SU-DHL-6 (cell line): ENCODE measurements at regions not wholly inside any gene's neighbourhood (a gene's known extent, or its start where the extent isn't known, plus 50 kb on each side); places are given as distances from the start of the nearest gene placed in this dataset.

Experiments
- H2AFZ ChIP-seq: fragments of 200-600 bp; sonication (generic); 2 replicates; pipeline ENCODE4 v1.6.1; 2014; ENCODE audit warnings: low read depth, mild to moderate bottlenecking, moderate library complexity, mixed read lengths, antibody characterized with exemption, low read length; ENCODE audit not compliant: severe bottlenecking
- H3F3A ChIP-seq: fragments of 200-600 bp; shearing (Covaris generic); 2 replicates; pipeline ENCODE4 v1.6.0; 2016; ENCODE audit warnings: antibody characterized with exemption, mild to moderate bottlenecking; ENCODE audit not compliant: insufficient read depth
- H3K27ac ChIP-seq: fragments of 200-600 bp; sonication (generic); 2 replicates; pipeline ENCODE4 v1.5.1; 2016; ENCODE audit warnings: low read depth, mild to moderate bottlenecking, low read length, moderate library complexity, mixed read lengths
- H3K27me3 ChIP-seq: fragments of 200-600 bp; sonication (generic), shearing (Covaris generic); 2 replicates; pipeline ENCODE4 v1.6.0; 2014; ENCODE audit warnings: mild to moderate bottlenecking, low read length
- H3K36me3 ChIP-seq: fragments of 200-600 bp; sonication (generic); 2 replicates; pipeline ENCODE4 v1.6.1; 2014; ENCODE audit warnings: mild to moderate bottlenecking, low read length, mixed read lengths
- H3K4me2 ChIP-seq: fragments of 300-600, 200-600 bp; shearing (Covaris generic), sonication (generic); 2 replicates; pipeline ENCODE4 v1.6.0; 2014; ENCODE audit warnings: low read length, low read depth, mild to moderate bottlenecking; ENCODE audit not compliant: poor library complexity, severe bottlenecking
- H3K4me3 ChIP-seq: fragments of 200-600 bp; sonication (generic); 2 replicates; pipeline ENCODE4 v1.5.1; 2014; ENCODE audit warnings: antibody characterized with exemption, low read length, mild to moderate bottlenecking, mixed read lengths; ENCODE audit not compliant: insufficient read depth, poor library complexity, severe bottlenecking
- H3K79me2 ChIP-seq: fragments of 200-600 bp; sonication (generic); 2 replicates; pipeline ENCODE4 v1.6.1; 2014; ENCODE audit warnings: mild to moderate bottlenecking, low read length, moderate library complexity; ENCODE audit not compliant: insufficient read depth
- H3K9ac ChIP-seq: fragments of 200-600 bp; sonication (generic); 2 replicates; pipeline ENCODE4 v1.7.0; 2014; ENCODE audit warnings: mild to moderate bottlenecking, low read length
- H3K9me2 ChIP-seq: fragments of 200-600 bp; sonication (generic); replicated peaks from 2 replicates; pipeline ENCODE4 v1.6.1; 2014; ENCODE audit warnings: low read length; ENCODE audit not compliant: insufficient read depth
- H3K9me3 ChIP-seq: fragments of 200-600 bp; sonication (generic); 2 replicates; pipeline ENCODE4 v1.6.1; 2014; ENCODE audit warnings: low read length, mixed read lengths; ENCODE audit not compliant: insufficient read depth
- H4K20me1 ChIP-seq: fragments of 200-600 bp; sonication (generic); 2 replicates; pipeline ENCODE4 v1.6.1; 2014; ENCODE audit warnings: low read depth, mild to moderate bottlenecking, antibody characterized with exemption, low read length, moderate library complexity, mixed read lengths
- EZH2phosphoT487 ChIP-seq: fragments of 200-600 bp; sonication (generic), shearing (Covaris generic); conservative IDR thresholded peaks from 2 replicates; pipeline ENCODE4 v1.6.1; 2018; ENCODE audit warnings: mild to moderate bottlenecking, antibody characterized with exemption, low read length, moderate library complexity, mixed read lengths
- TF ChIP-seq, protein P1 (sequence below): fragments of 200-600 bp; sonication (generic); IDR thresholded peaks from one replicate; pipeline ENCODE4 v1.5.1; 2017; ENCODE audit warnings: antibody characterized with exemption, mild to moderate bottlenecking, low read length, moderate library complexity; ENCODE audit not compliant: insufficient read depth, poor library complexity, severe bottlenecking

- TF ChIP-seq EZH2phosphoT487: no peak
- TF ChIP-seq, protein P1, sequence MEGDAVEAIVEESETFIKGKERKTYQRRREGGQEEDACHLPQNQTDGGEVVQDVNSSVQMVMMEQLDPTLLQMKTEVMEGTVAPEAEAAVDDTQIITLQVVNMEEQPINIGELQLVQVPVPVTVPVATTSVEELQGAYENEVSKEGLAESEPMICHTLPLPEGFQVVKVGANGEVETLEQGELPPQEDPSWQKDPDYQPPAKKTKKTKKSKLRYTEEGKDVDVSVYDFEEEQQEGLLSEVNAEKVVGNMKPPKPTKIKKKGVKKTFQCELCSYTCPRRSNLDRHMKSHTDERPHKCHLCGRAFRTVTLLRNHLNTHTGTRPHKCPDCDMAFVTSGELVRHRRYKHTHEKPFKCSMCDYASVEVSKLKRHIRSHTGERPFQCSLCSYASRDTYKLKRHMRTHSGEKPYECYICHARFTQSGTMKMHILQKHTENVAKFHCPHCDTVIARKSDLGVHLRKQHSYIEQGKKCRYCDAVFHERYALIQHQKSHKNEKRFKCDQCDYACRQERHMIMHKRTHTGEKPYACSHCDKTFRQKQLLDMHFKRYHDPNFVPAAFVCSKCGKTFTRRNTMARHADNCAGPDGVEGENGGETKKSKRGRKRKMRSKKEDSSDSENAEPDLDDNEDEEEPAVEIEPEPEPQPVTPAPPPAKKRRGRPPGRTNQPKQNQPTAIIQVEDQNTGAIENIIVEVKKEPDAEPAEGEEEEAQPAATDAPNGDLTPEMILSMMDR: no peak
- Histone ChIP-seq H3K4me3 (no peak overlapping the region), H3K9me2 (0 out of 2 replicates have a peak, but pooled peaks cover 4% of the 10 kb centered on the region), H3K27me3 (0 out of 2 replicates have a peak, but pooled peaks cover 3% of the 10 kb centered on the region), H2AFZ (no peak overlapping the region), H3K9me3 (no peaks in the 10 kb centered on the region), H3K36me3 (no peaks in the 10 kb centered on the region), H3K79me2 (no peaks in the 10 kb centered on the region), H4K20me1 (no peaks in the 10 kb centered on the region), H3K4me2 (no peak overlapping the region), H3F3A (no peaks in the 10 kb centered on the region), H3K27ac (no peak overlapping the region), H3K9ac (no peak overlapping the region)
Observed at GRCh38 chr7:97659363-97660045, 72.4 kb upstream of the TAC1 start.

DNA sequence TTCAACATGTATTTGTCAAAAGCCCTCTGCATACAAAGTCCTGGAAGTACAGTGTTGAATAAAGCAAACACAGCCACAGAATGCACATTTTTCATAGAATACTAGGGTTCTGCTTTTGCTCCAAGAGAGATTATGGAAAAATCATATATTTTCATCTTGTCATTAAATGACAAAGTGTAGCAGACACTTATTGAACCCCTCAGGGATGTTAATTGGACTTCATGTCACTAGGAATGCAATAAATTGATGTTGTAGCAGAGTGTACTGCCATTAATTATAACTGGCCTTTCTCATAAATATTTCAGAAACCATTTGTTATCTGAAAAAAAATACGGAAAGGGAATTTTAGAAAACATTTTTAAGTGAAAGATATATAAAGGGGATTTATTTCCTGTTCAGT is 64.5 kb upstream of the TAC1 start:
- Histone ChIP-seq H3K4me3 (no peak overlapping the region), H3K27me3 (no peaks in the 10 kb centered on the region), H3K9me3 (no peaks in the 10 kb centered on the region), H3F3A (no peaks in the 10 kb centered on the region), H3K9me2 (0 out of 2 replicates have a peak, but pooled peaks cover 4% of the 10 kb centered on the region), H3K9ac (no peak overlapping the region), H3K36me3 (no peaks in the 10 kb centered on the region), H3K79me2 (no peaks in the 10 kb centered on the region), H3K27ac (no peak overlapping the region), H4K20me1 (no peaks in the 10 kb centered on the region), H2AFZ (no peak overlapping the region), H3K4me2 (no peak overlapping the region)
- TF ChIP-seq, protein P1: no peak
- TF ChIP-seq EZH2phosphoT487: no peak

- Histone ChIP-seq H3K9ac (no peak overlapping the region), H3K79me2 (no peaks in the 10 kb centered on the region), H2AFZ (no peak overlapping the region), H3K4me3 (no peak overlapping the region), H3K36me3 (no peaks in the 10 kb centered on the region), H3K9me2 (no peaks in the 10 kb centered on the region), H3K9me3 (no peaks in the 10 kb centered on the region), H4K20me1 (no peaks in the 10 kb centered on the region), H3K27ac (no peak overlapping the region), H3K27me3 (no peaks in the 10 kb centered on the region), H3F3A (no peaks in the 10 kb centered on the region), H3K4me2 (no peak overlapping the region)
- TF ChIP-seq, protein P1: no peak
- TF ChIP-seq EZH2phosphoT487: no peak
Observed at GRCh38 chr7:97671571-97671970, 60.3 kb upstream of the TAC1 start.
